Loucy (cell line): ENCODE measurements at regions not wholly inside any gene's neighbourhood (a gene's known extent, or its start where the extent isn't known, plus 50 kb on each side); places are given as distances from the start of the nearest gene placed in this dataset.

Source experiments
- CTCF ChIP-seq: fragments of 200-600 bp; sonication (generic); conservative IDR thresholded peaks from 2 replicates; pipeline ENCODE4 v1.5.1; 2014; ENCODE audit warnings: mild to moderate bottlenecking, antibody characterized with exemption, low read length
- EZH2phosphoT487 ChIP-seq: fragments of 200-600 bp; IDR thresholded peaks from 2 replicates; pipeline ENCODE4 v1.6.1; 2018; ENCODE audit warnings: antibody characterized with exemption, mild to moderate bottlenecking, moderate library complexity, borderline replicate concordance

DNA sequence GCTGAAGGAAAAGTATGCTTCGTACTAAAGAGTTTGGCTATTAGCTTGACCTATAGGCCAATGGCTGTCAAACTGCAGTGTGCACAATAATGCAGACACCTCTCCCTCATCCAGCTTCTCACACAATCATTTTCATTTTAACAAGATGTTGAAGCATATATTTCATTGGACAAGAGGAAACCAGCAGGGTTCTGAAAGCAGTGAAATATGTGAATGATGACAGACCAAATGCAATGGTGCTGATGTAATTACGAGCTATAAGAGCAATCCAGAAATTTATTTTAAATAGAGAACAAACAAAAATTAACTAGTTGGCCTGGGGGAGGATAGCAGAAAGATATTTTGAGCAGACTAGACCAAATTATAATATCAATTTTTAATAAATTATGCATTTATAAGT, 331.5 kb upstream of the AKR1E2 start:
- TF ChIP-seq CTCF (no peak), EZH2phosphoT487 (no peak)
